H9 (cell line): ENCODE measurements at regions not wholly inside any gene's neighbourhood (a gene's known extent, or its start where the extent isn't known, plus 50 kb on each side); places are given as distances from the start of the nearest gene placed in this dataset.

ENCODE experiments used
- DNase-seq: peaks from one replicate; pipeline ENCODE4 v3.0.0-alpha.2; 2017
- H2AFZ ChIP-seq: one replicate; pipeline ENCODE4 v1.6.1; 2013; ENCODE audit warnings: mild to moderate bottlenecking, low read length, control low read depth, moderate library complexity
- H2AK5ac ChIP-seq: 2 replicates; pipeline ENCODE4 v1.6.1; 2013; ENCODE audit warnings: low read length, control low read depth, mixed read lengths; ENCODE audit not compliant: insufficient read length
- H2BK120ac ChIP-seq: one replicate; pipeline ENCODE4 v1.6.1; 2013; ENCODE audit warnings: low read depth, mild to moderate bottlenecking, low read length, control low read depth, inconsistent platforms; ENCODE audit not compliant: poor library complexity, severe bottlenecking
- H2BK12ac ChIP-seq: 2 replicates; pipeline ENCODE4 v1.6.1; 2013; ENCODE audit warnings: low read length, control low read depth, mixed read lengths, low read depth; ENCODE audit not compliant: insufficient read length
- H2BK15ac ChIP-seq: 2 replicates; pipeline ENCODE4 v1.6.1; 2013; ENCODE audit warnings: low read depth, low read length, control low read depth
- H2BK20ac ChIP-seq: one replicate; pipeline ENCODE4 v1.6.1; 2013; ENCODE audit warnings: low read depth, mild to moderate bottlenecking, low read length, control low read depth, inconsistent platforms; ENCODE audit not compliant: poor library complexity, severe bottlenecking
- H2BK5ac ChIP-seq: 2 replicates; pipeline ENCODE4 v1.6.1; 2013; ENCODE audit warnings: low read length, control low read depth, mixed read lengths; ENCODE audit not compliant: insufficient read length
- H3K14ac ChIP-seq: 2 replicates; pipeline ENCODE4 v1.6.1; 2013; ENCODE audit warnings: low read length, control low read depth; ENCODE audit not compliant: insufficient read depth
- H3K18ac ChIP-seq: 2 replicates; pipeline ENCODE4 v1.6.1; 2013; ENCODE audit warnings: low read depth, mild to moderate bottlenecking, mixed read lengths, low read length, control low read depth; ENCODE audit not compliant: insufficient read length
- H3K23ac ChIP-seq: 2 replicates; pipeline ENCODE4 v1.6.1; 2013; ENCODE audit warnings: low read length, control low read depth, mixed read lengths, low read depth; ENCODE audit not compliant: insufficient read length
- H3K23me2 ChIP-seq: 2 replicates; pipeline ENCODE4 v1.6.1; 2013; ENCODE audit warnings: low read depth, mild to moderate bottlenecking, mixed read lengths, low read length, control low read depth; ENCODE audit not compliant: insufficient read length, poor library complexity, severe bottlenecking
- H3K27ac ChIP-seq: 2 replicates; pipeline ENCODE4 v1.5.1; 2013; ENCODE audit warnings: low read length, control low read depth, mixed read lengths, low read depth; ENCODE audit not compliant: insufficient read length
- H3K27me3 ChIP-seq: 2 replicates; pipeline ENCODE4 v1.6.1; 2013; ENCODE audit warnings: low read length, control low read depth, inconsistent platforms; ENCODE audit not compliant: insufficient read depth
- H3K4ac ChIP-seq: 2 replicates; pipeline ENCODE4 v1.6.1; 2013; ENCODE audit warnings: low read depth, mild to moderate bottlenecking, control low read depth, inconsistent platforms, low read length, moderate library complexity
- H3K4me1 ChIP-seq: 2 replicates; pipeline ENCODE4 v1.6.1; 2013; ENCODE audit warnings: low read length, control low read depth, inconsistent platforms; ENCODE audit not compliant: insufficient read depth
- H3K4me2 ChIP-seq: 2 replicates; pipeline ENCODE4 v1.6.1; 2013; ENCODE audit warnings: low read length, control low read depth, mixed read lengths; ENCODE audit not compliant: insufficient read length, insufficient read depth
- H3K56ac ChIP-seq: 2 replicates; pipeline ENCODE4 v1.6.1; 2013; ENCODE audit warnings: low read depth, mild to moderate bottlenecking, mixed read lengths, low read length, control low read depth; ENCODE audit not compliant: insufficient read length
- H3K79me1 ChIP-seq: 2 replicates; pipeline ENCODE4 v1.6.1; 2013; ENCODE audit warnings: low read depth, mild to moderate bottlenecking, moderate library complexity, low read length, control low read depth, inconsistent platforms; ENCODE audit not compliant: insufficient read depth, poor library complexity, severe bottlenecking
- H3K79me2 ChIP-seq: 2 replicates; pipeline ENCODE4 v1.6.1; 2013; ENCODE audit warnings: low read length, control low read depth, inconsistent platforms; ENCODE audit not compliant: insufficient read depth
- H3K9ac ChIP-seq: 2 replicates; pipeline ENCODE4 v1.6.1; 2013; ENCODE audit warnings: low read length, control low read depth, mixed read lengths; ENCODE audit not compliant: insufficient read length; ENCODE audit errors: extremely low read depth
- H3K9me3 ChIP-seq: one replicate; pipeline ENCODE4 v1.6.1; 2013; ENCODE audit warnings: low read depth, low read length, inconsistent platforms; ENCODE audit not compliant: control insufficient read depth
- H3T11ph ChIP-seq: one replicate; pipeline ENCODE4 v1.6.1; 2013; ENCODE audit warnings: mild to moderate bottlenecking, low read length, control low read depth, inconsistent platforms
- H4K20me1 ChIP-seq: one replicate; pipeline ENCODE4 v1.6.1; 2013; ENCODE audit not compliant: control insufficient read depth, insufficient read length, insufficient read depth
- H4K5ac ChIP-seq: 2 replicates; pipeline ENCODE4 v1.6.1; 2013; ENCODE audit warnings: low read depth, mild to moderate bottlenecking, mixed read lengths, low read length, control low read depth; ENCODE audit not compliant: insufficient read length
- H4K8ac ChIP-seq: replicated peaks from 2 replicates; pipeline ENCODE4 v1.6.1; 2013; ENCODE audit warnings: low read length, control low read depth, mixed read lengths, low read depth; ENCODE audit not compliant: insufficient read length
- H4K91ac ChIP-seq: 2 replicates; pipeline ENCODE4 v1.6.1; 2013; ENCODE audit warnings: low read depth, mild to moderate bottlenecking, moderate library complexity, mixed read lengths, low read length, control low read depth; ENCODE audit not compliant: insufficient read length
- H3K27ac Mint-ChIP-seq, 3 experiments: 2 replicates in 2 of 3; 3 replicates in 1 of 3; pipeline ENCODE4 v1.8.0; 2020 to 2021; ENCODE audit warnings: mixed read lengths in 3 of 3, mild to moderate bottlenecking in 1 of 3, moderate library complexity in 1 of 3
- H3K27me3 Mint-ChIP-seq: 2 replicates; pipeline ENCODE4 v1.8.0; 2021; ENCODE audit warnings: low read depth, mild to moderate bottlenecking, moderate library complexity, mixed read lengths
- H3K36me3 Mint-ChIP-seq, 3 experiments: 2 replicates in 2 of 3; 3 replicates in 1 of 3; pipeline ENCODE4 v1.8.0; 2020 to 2021; ENCODE audit warnings: low read depth in 3 of 3, mixed read lengths in 3 of 3; ENCODE audit not compliant: insufficient read depth in 1 of 3
- H3K4me1 Mint-ChIP-seq, 2 experiments: 2 replicates each; pipeline ENCODE4 v1.8.0; 2020; ENCODE audit warnings: mixed read lengths in 2 of 2
- H3K4me3 Mint-ChIP-seq, 2 experiments: 2 replicates in 1 of 2; 3 replicates in 1 of 2; pipeline ENCODE4 v1.8.0; 2020 to 2021; ENCODE audit warnings: mild to moderate bottlenecking in 2 of 2, mixed read lengths in 2 of 2, moderate library complexity in 1 of 2
- H3K9me3 Mint-ChIP-seq, 2 experiments: 2 replicates in 1 of 2; 3 replicates in 1 of 2; pipeline ENCODE4 v1.8.0; 2020; ENCODE audit warnings: mild to moderate bottlenecking in 2 of 2, mixed read lengths in 2 of 2, moderate library complexity in 1 of 2
- CTCF ChIP-seq: fragments of 200-600 bp; sonication (generic); conservative IDR thresholded peaks from 3 replicates; pipeline ENCODE4 v1.8.0; 2021; ENCODE audit warnings: antibody characterized with exemption, mild to moderate bottlenecking
- WGBS: extraction: QIAGEN DNeasy Blood & Tissue Kit; methylation state at CpG from one replicate; pipeline ENCODE4 v1.1.7; 2013; ENCODE audit warnings: missing lambda C conversion rate, low lambda C conversion rate, mixed read lengths; ENCODE audit not compliant: insufficient read length; ENCODE audit errors: extremely low coverage; 5-methylcytosine and 5-hydroxymethylcytosine counted together

GRCh38 chr22:49028111-49028510 lies 799.6 kb downstream of the BRD1 start:
- Mint-ChIP-seq H3K27ac (no peak overlapping the region), H3K4me3 (peak overlapping the region in 1 of 2 experiments; percentile 2; a peak in 1 of 5 replicates), H3K4me1 (peaks cover 0 to 2% of the 10 kb centered on the region in 2 experiments; a peak in 3 of 4 replicates), H3K36me3 (no peaks in the 10 kb centered on the region), H3K27me3 (peaks cover 21% of the 10 kb centered on the region), H3K9me3 (peaks cover 4% of the 10 kb centered on the region in 2 experiments; a peak in 3 of 5 replicates)
- Histone ChIP-seq H3K4me1 (no peaks in the 10 kb centered on the region), H2BK12ac (no peak overlapping the region), H2BK120ac (no peak overlapping the region), H2AK5ac (no peak overlapping the region), H2AFZ (no peak overlapping the region), H3K27ac (no peak overlapping the region), H4K20me1 (no peaks in the 10 kb centered on the region), H3K56ac (no peak overlapping the region), H4K8ac (no peak overlapping the region), H2BK15ac (no peak overlapping the region), H3K14ac (no peak overlapping the region; the same call in 1 of the 2 replicates), H3T11ph (no peak overlapping the region), H3K9ac (no peak overlapping the region), H3K4ac (no peak overlapping the region), H3K23ac (no peak overlapping the region), H2BK20ac (no peak overlapping the region), H3K79me1 (no peaks in the 10 kb centered on the region), H4K91ac (no peak overlapping the region), H3K27me3 (no peaks in the 10 kb centered on the region), H3K79me2 (no peaks in the 10 kb centered on the region), H4K5ac (no peak overlapping the region), H3K18ac (no peak overlapping the region), H3K9me3 (no peaks in the 10 kb centered on the region), H2BK5ac (no peak overlapping the region), H3K23me2 (no peaks in the 10 kb centered on the region), H3K4me2 (no peak overlapping the region)
- no peak for TF ChIP-seq CTCF
- DNase-seq, result no peak
- no CpG with 5 or more reads among the region's 7 CpGs for WGBS
